OCI-LY7 (cell line): ENCODE measurements at regions not wholly inside any gene's neighbourhood (a gene's known extent, or its start where the extent isn't known, plus 50 kb on each side); places are given as distances from the start of the nearest gene placed in this dataset.

Source experiments
- BruUV-seq: library from RNA; stranded (reverse); fragments of 400-500 nt; replicated peaks from 2 replicates; lab custom pipeline; 2021; lab: Mats Ljungman, UMichigan
- CTCF ChIA-PET: fragments of 300-600 bp; sonication (Branson Sonifier 250); formaldehyde crosslinking; loops from one replicate; lab custom pipeline; 2022; ENCODE audit warnings: antibody characterized with exemption; ENCODE audit not compliant: unreplicated experiment; lab: Charles Lee
- POLR2A ChIA-PET: fragments of 300-600 bp; sonication (Branson Sonifier 250); formaldehyde crosslinking; loops from one replicate; lab custom pipeline; 2022; ENCODE audit warnings: antibody characterized with exemption; lab: Charles Lee
- DNase-seq: peaks from one replicate; pipeline ENCODE4 v3.0.0-alpha.2; 2015; ENCODE audit warnings: low spot score
- H2AFZ ChIP-seq: fragments of 200-600 bp; sonication (generic), shearing (Covaris generic); 2 replicates; pipeline ENCODE4 v1.6.1; 2014; ENCODE audit warnings: mild to moderate bottlenecking, antibody characterized with exemption, low read length, moderate library complexity
- H3K27ac ChIP-seq: fragments of 200-600 bp; sonication (generic); 2 replicates; pipeline ENCODE4 v1.5.1; 2014; ENCODE audit warnings: mixed run types, low read depth, mild to moderate bottlenecking, moderate library complexity, low read length, inconsistent platforms; ENCODE audit not compliant: poor library complexity, severe bottlenecking
- H3K36me3 ChIP-seq: fragments of 200-600 bp; sonication (generic); 2 replicates; pipeline ENCODE4 v1.6.1; 2014; ENCODE audit warnings: mild to moderate bottlenecking, antibody characterized with exemption, low read length, moderate library complexity, mixed read lengths; ENCODE audit not compliant: insufficient read depth
- H3K4me1 ChIP-seq: fragments of 200-600 bp; sonication (generic); 2 replicates; pipeline ENCODE4 v1.5.1; 2014; ENCODE audit warnings: mild to moderate bottlenecking, low read length; ENCODE audit not compliant: insufficient read depth, poor library complexity, severe bottlenecking
- H3K4me2 ChIP-seq: fragments of 200-600 bp; sonication (generic); 2 replicates; pipeline ENCODE4 v1.6.1; 2014; ENCODE audit warnings: mild to moderate bottlenecking, low read length
- H3K4me3 ChIP-seq: fragments of 200-600 bp; sonication (generic); 2 replicates; pipeline ENCODE4 v1.5.1; 2014; ENCODE audit warnings: mild to moderate bottlenecking, low read depth, low read length; ENCODE audit not compliant: poor library complexity, severe bottlenecking
- H3K79me2 ChIP-seq: fragments of 200-600 bp; sonication (generic); 2 replicates; pipeline ENCODE4 v1.6.1; 2016; ENCODE audit warnings: low read depth, mild to moderate bottlenecking, low read length, moderate library complexity, mixed read lengths; ENCODE audit not compliant: insufficient read depth
- H3K9me2 ChIP-seq: fragments of 200-600 bp; sonication (generic); 2 replicates; pipeline ENCODE4 v1.6.1; 2016; ENCODE audit warnings: mild to moderate bottlenecking, low read length, mixed read lengths; ENCODE audit not compliant: insufficient read depth
- H3K9me3 ChIP-seq: fragments of 200-600 bp; sonication (generic); 2 replicates; pipeline ENCODE4 v1.6.1; 2014; ENCODE audit warnings: mild to moderate bottlenecking, mixed run types, low read length, mixed read lengths
- H4K20me1 ChIP-seq: fragments of 200-600 bp; sonication (generic); 2 replicates; pipeline ENCODE4 v1.6.1; 2014; ENCODE audit warnings: mild to moderate bottlenecking, antibody characterized with exemption, low read length, moderate library complexity, mixed read lengths; ENCODE audit not compliant: insufficient read depth
- CTCF ChIP-seq: fragments of 200-600 bp; sonication (generic); conservative IDR thresholded peaks from 2 replicates; pipeline ENCODE4 v1.5.1; 2014; ENCODE audit warnings: mild to moderate bottlenecking, antibody characterized with exemption, low read length, moderate library complexity, mixed read lengths
- EZH2phosphoT487 ChIP-seq: fragments of 200-600 bp; sonication (generic); IDR thresholded peaks from 2 replicates; pipeline ENCODE4 v1.6.1; 2018; ENCODE audit warnings: low read depth, borderline replicate concordance, mild to moderate bottlenecking, mixed run types, antibody characterized with exemption, low read length, moderate library complexity, mixed read lengths
- intact Hi-C: fragments of 100-400 bp; cut with micrococcal nuclease; formaldehyde crosslinking; loops from one replicate; pipeline ENCODE4 v1.10.0; 2022; ENCODE audit not compliant: unreplicated experiment

DNA sequence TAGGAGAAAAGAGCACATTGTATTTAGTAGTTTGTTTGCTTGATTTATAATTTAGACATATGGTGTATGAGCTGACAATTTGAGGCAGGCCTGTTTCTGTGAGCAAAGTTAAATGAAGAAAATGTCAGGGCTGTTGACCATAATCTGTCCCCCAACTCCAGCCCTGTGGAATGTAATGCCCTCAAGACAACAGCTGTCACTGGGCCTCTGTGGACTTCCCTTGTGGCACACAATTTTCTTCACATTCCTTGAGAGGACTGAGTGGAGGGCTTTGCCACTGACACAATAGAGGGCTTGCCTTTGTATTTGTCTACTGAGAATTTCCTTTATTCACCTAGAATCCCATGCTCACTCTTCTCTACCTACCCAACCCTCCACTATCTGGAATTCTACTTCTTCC lies 141.2 kb upstream of the CD180 start:
- Histone ChIP-seq H3K9me3 (no peaks in the 10 kb centered on the region), H3K4me2 (no peak overlapping the region), H3K79me2 (no peaks in the 10 kb centered on the region), H3K9me2 (no peaks in the 10 kb centered on the region), H3K4me1 (no peaks in the 10 kb centered on the region), H4K20me1 (no peaks in the 10 kb centered on the region), H3K27ac (no peak overlapping the region), H2AFZ (no peak overlapping the region), H3K36me3 (no peaks in the 10 kb centered on the region), H3K4me3 (no peak overlapping the region)
- intact Hi-C loops = no loop called here
- no peak for DNase-seq
- no peak for TF ChIP-seq EZH2phosphoT487
- POLR2A ChIA-PET = no interaction called here
- CTCF ChIA-PET = no interaction called here
- BruUV-seq = no TSS peak

DNA sequence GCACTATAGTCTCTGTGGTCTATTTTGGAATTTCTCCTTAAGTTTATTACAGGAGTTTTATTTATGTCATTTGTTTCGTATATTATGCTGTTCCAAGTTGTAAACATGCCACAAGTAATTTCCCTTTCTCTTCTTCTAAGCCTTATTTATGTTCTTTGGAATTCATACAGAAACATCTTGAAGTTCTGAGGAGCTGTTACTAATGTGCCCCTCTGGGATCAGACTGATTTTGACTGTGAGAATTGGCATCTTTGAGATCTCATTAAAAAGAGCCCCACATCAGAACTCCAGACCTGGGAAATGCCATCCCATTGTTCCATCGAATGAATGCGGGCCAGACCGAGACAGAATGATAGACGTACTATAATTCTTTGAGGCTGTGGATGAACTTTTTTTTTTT lies 138.8 kb upstream of the CD180 start:
- CTCF ChIA-PET = no interaction called here
- no peak for DNase-seq
- POLR2A ChIA-PET = no interaction called here
- Histone ChIP-seq H3K4me3 (no peak overlapping the region), H3K4me1 (no peaks in the 10 kb centered on the region), H3K36me3 (no peaks in the 10 kb centered on the region), H3K27ac (no peak overlapping the region), H3K79me2 (no peaks in the 10 kb centered on the region), H3K4me2 (no peak overlapping the region), H3K9me2 (no peaks in the 10 kb centered on the region), H3K9me3 (no peaks in the 10 kb centered on the region), H4K20me1 (no peaks in the 10 kb centered on the region), H2AFZ (no peak overlapping the region)
- BruUV-seq = no TSS peak
- TF ChIP-seq EZH2phosphoT487 (no peak), CTCF (no peak)
- intact Hi-C loops = no loop called here

DNA sequence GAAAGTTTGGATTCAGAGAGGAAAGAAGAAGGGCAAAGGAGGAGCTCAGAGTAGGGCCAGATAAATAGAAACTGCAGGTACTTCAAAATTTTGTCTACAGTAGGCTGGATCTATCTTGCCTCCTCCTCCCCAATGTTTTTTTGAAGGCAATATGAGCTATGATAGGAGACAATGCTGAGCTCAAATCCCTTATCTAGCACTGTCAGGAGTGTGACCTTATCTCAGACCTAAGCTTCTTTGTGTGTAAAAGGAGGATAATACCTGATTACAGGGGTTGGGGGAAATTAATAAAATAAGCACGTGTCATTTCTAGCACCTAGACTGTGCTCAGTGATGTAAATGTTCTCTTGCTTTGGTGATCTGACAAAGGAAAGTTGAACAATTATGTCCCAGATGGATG lies 137.8 kb upstream of the CD180 start:
- CTCF ChIA-PET = no interaction called here
- POLR2A ChIA-PET = interaction anchor here (0.6 to 1.3 kb wide), 2 partner anchors 15 to 694 kb away, joined by 3 to 5 read pairs; no protein-coding TSS in a partner anchor
- intact Hi-C loops = no loop called here

More for the DNA sequence above, 137.8 kb upstream of the CD180 start:
- BruUV-seq = no TSS peak
- Histone ChIP-seq H3K4me1 (no peaks in the 10 kb centered on the region), H3K36me3 (no peaks in the 10 kb centered on the region), H3K9me3 (no peaks in the 10 kb centered on the region), H3K9me2 (no peaks in the 10 kb centered on the region), H3K79me2 (no peaks in the 10 kb centered on the region), H3K4me2 (no peak overlapping the region), H4K20me1 (no peaks in the 10 kb centered on the region), H2AFZ (no peak overlapping the region), H3K4me3 (no peak overlapping the region), H3K27ac (no peak overlapping the region)
- TF ChIP-seq EZH2phosphoT487 = no peak
- TF ChIP-seq CTCF = no peak
- no peak for DNase-seq
